BLaER1 (cell line): ENCODE measurements at regions not wholly inside any gene's neighbourhood (a gene's known extent, or its start where the extent isn't known, plus 50 kb on each side); places are given as distances from the start of the nearest gene placed in this dataset.
"Not testable (repeated sequence)": the region's sequence is repeated elsewhere in the genome, so short reads cannot be mapped to it uniquely, and the experiment has no call there.

Experiments
- H3K27ac ChIP-seq: shearing (Covaris generic); formaldehyde crosslinking; 2 replicates; pipeline ENCODE4 v1.8.1; 2022
- H3K27me3 ChIP-seq: shearing (Covaris generic); formaldehyde crosslinking; 2 replicates; pipeline ENCODE4 v1.8.1; 2022
- H3K36me3 ChIP-seq: shearing (Covaris generic); formaldehyde crosslinking; 2 replicates; pipeline ENCODE4 v1.8.1; 2022
- H3K4me1 ChIP-seq: shearing (Covaris generic); formaldehyde crosslinking; 2 replicates; pipeline ENCODE4 v1.8.1; 2022
- H3K4me2 ChIP-seq: shearing (Covaris generic); formaldehyde crosslinking; 2 replicates; pipeline ENCODE4 v1.8.1; 2022
- H3K4me3 ChIP-seq: shearing (Covaris generic); formaldehyde crosslinking; 2 replicates; pipeline ENCODE4 v1.8.1; 2022
- H3K9ac ChIP-seq: shearing (Covaris generic); formaldehyde crosslinking; 2 replicates; pipeline ENCODE4 v1.8.1; 2022
- H3K9me3 ChIP-seq: shearing (Covaris generic); formaldehyde crosslinking; 2 replicates; pipeline ENCODE4 v1.8.1; 2022
- H4K20me1 ChIP-seq: shearing (Covaris generic); formaldehyde crosslinking; 2 replicates; pipeline ENCODE4 v1.8.1; 2022
- Cebpa-rat ChIP-seq: shearing (Covaris generic); IDR thresholded peaks from 2 replicates; pipeline ENCODE4 v1.8.1; 2022

GRCh38 chr13:86462011-86462410 lies 662.8 kb upstream of the SLITRK6 start:
- H3K4me2 ChIP-seq = no peak overlapping the region
- TF ChIP-seq Cebpa-rat = no peak
- no peaks in the 10 kb centered on the region for H3K9me3 ChIP-seq
- no peak overlapping the region for H3K27ac ChIP-seq
- no peaks in the 10 kb centered on the region for H3K4me1 ChIP-seq
- no peak overlapping the region for H3K9ac ChIP-seq
- no peaks in the 10 kb centered on the region for H4K20me1 ChIP-seq
- H3K4me3 ChIP-seq = no peak overlapping the region
- H3K27me3 ChIP-seq = no peaks in the 10 kb centered on the region
- no peaks in the 10 kb centered on the region for H3K36me3 ChIP-seq

GRCh38 chr13:86464193-86464592 lies 665.0 kb upstream of the SLITRK6 start:
- Histone ChIP-seq H4K20me1 (no peaks in the 10 kb centered on the region), H3K4me1 (no peaks in the 10 kb centered on the region), H3K9ac (no peak overlapping the region), H3K4me2 (no peak overlapping the region), H3K27me3 (no peaks in the 10 kb centered on the region), H3K4me3 (no peak overlapping the region), H3K36me3 (no peaks in the 10 kb centered on the region), H3K9me3 (no peaks in the 10 kb centered on the region), H3K27ac (no peak overlapping the region)
- TF ChIP-seq Cebpa-rat = no peak

- Histone ChIP-seq H3K27me3 (no peaks in the 10 kb centered on the region), H3K36me3 (no peaks in the 10 kb centered on the region), H3K4me2 (no peak overlapping the region), H3K4me1 (no peaks in the 10 kb centered on the region), H3K27ac (no peak overlapping the region), H3K9me3 (no peaks in the 10 kb centered on the region), H3K4me3 (no peak overlapping the region), H3K9ac (no peak overlapping the region), H4K20me1 (no peaks in the 10 kb centered on the region)
- no peak for TF ChIP-seq Cebpa-rat
Measured at GRCh38 chr13:86474971-86475370, 675.8 kb upstream of the SLITRK6 start.

GRCh38 chr13:86476656-86477055 lies 677.4 kb upstream of the SLITRK6 start:
- Histone ChIP-seq H3K27ac (no peak overlapping the region), H3K4me2 (no peak overlapping the region), H3K9ac (no peak overlapping the region), H3K4me3 (no peak overlapping the region), H3K9me3 (no peaks in the 10 kb centered on the region), H3K4me1 (no peaks in the 10 kb centered on the region), H4K20me1 (no peaks in the 10 kb centered on the region), H3K36me3 (no peaks in the 10 kb centered on the region), H3K27me3 (no peaks in the 10 kb centered on the region)
- TF ChIP-seq Cebpa-rat = no peak

- Histone ChIP-seq H3K4me3 (no peak overlapping the region), H3K9ac (no peak overlapping the region), H3K27me3 (no peaks in the 10 kb centered on the region), H3K4me2 (no peak overlapping the region), H3K4me1 (no peaks in the 10 kb centered on the region), H3K9me3 (no peaks in the 10 kb centered on the region), H4K20me1 (no peaks in the 10 kb centered on the region), H3K36me3 (no peaks in the 10 kb centered on the region), H3K27ac (no peak overlapping the region)
- TF ChIP-seq Cebpa-rat = no peak
Measured at GRCh38 chr13:86486582-86486981, 687.4 kb upstream of the SLITRK6 start.

GRCh38 chr13:86491121-86491520 lies 691.9 kb upstream of the SLITRK6 start:
- Histone ChIP-seq H3K27me3 (no peaks in the 10 kb centered on the region), H3K9ac (no peak overlapping the region), H3K27ac (no peak overlapping the region), H3K9me3 (no peaks in the 10 kb centered on the region), H3K36me3 (no peaks in the 10 kb centered on the region), H4K20me1 (no peaks in the 10 kb centered on the region), H3K4me1 (no peaks in the 10 kb centered on the region), H3K4me2 (no peak overlapping the region), H3K4me3 (no peak overlapping the region)
- TF ChIP-seq Cebpa-rat = no peak

- not testable (repeated sequence) for H3K36me3 ChIP-seq, H3K9ac ChIP-seq, H3K4me2 ChIP-seq, H3K27ac ChIP-seq, H4K20me1 ChIP-seq, H3K4me3 ChIP-seq, H3K27me3 ChIP-seq, H3K9me3 ChIP-seq, H3K4me1 ChIP-seq
Measured at GRCh38 chr13:86501931-86502330, 702.7 kb upstream of the SLITRK6 start.

- H3K4me3 ChIP-seq = no peak overlapping the region
- no peak for TF ChIP-seq Cebpa-rat
- H3K4me2 ChIP-seq = no peak overlapping the region
- H3K9ac ChIP-seq = no peak overlapping the region
- no peaks in the 10 kb centered on the region for H3K27me3 ChIP-seq
- H3K9me3 ChIP-seq = no peaks in the 10 kb centered on the region
- no peaks in the 10 kb centered on the region for H3K4me1 ChIP-seq
- H3K36me3 ChIP-seq = no peaks in the 10 kb centered on the region
- no peaks in the 10 kb centered on the region for H4K20me1 ChIP-seq
- H3K27ac ChIP-seq = no peak overlapping the region
Measured at GRCh38 chr13:86510792-86511191, 711.6 kb upstream of the SLITRK6 start.

GRCh38 chr13:86541461-86541860 lies 742.2 kb upstream of the SLITRK6 start:
- Histone ChIP-seq H4K20me1 (no peaks in the 10 kb centered on the region), H3K9me3 (no peaks in the 10 kb centered on the region), H3K36me3 (no peaks in the 10 kb centered on the region), H3K4me3 (no peak overlapping the region), H3K27ac (no peak overlapping the region), H3K4me1 (no peaks in the 10 kb centered on the region), H3K4me2 (no peak overlapping the region), H3K27me3 (no peaks in the 10 kb centered on the region), H3K9ac (no peak overlapping the region)
- TF ChIP-seq Cebpa-rat = no peak

- no peak overlapping the region for H3K27ac ChIP-seq
- H3K4me2 ChIP-seq = no peak overlapping the region
- H3K36me3 ChIP-seq = no peaks in the 10 kb centered on the region
- no peaks in the 10 kb centered on the region for H3K27me3 ChIP-seq
- no peaks in the 10 kb centered on the region for H4K20me1 ChIP-seq
- no peak overlapping the region for H3K9ac ChIP-seq
- no peak for TF ChIP-seq Cebpa-rat
- no peak overlapping the region for H3K4me3 ChIP-seq
- H3K4me1 ChIP-seq = no peaks in the 10 kb centered on the region
- H3K9me3 ChIP-seq = no peaks in the 10 kb centered on the region
Measured at GRCh38 chr13:86554066-86554465, 754.8 kb upstream of the SLITRK6 start.

- H3K4me3 ChIP-seq = no peak overlapping the region
- no peak overlapping the region for H3K9ac ChIP-seq
- no peaks in the 10 kb centered on the region for H3K36me3 ChIP-seq
- H3K9me3 ChIP-seq = no peaks in the 10 kb centered on the region
- H4K20me1 ChIP-seq = no peaks in the 10 kb centered on the region
- no peak for TF ChIP-seq Cebpa-rat
- H3K4me2 ChIP-seq = no peak overlapping the region
- H3K27me3 ChIP-seq = no peaks in the 10 kb centered on the region
- H3K27ac ChIP-seq = no peak overlapping the region
- no peaks in the 10 kb centered on the region for H3K4me1 ChIP-seq
Measured at GRCh38 chr13:86559901-86560300, 760.7 kb upstream of the SLITRK6 start.
